Activated T-cell treated with anti-CD3 and anti-CD28 coated beads for 48 hours (primary cell): ENCODE measurements at regions not wholly inside any gene's neighbourhood (a gene's known extent, or its start where the extent isn't known, plus 50 kb on each side); places are given as distances from the start of the nearest gene placed in this dataset.

Experiments used
- DNase-seq: peaks from one replicate; pipeline ENCODE4 v3.0.0-alpha.2; 2020; ENCODE audit warnings: low read depth

- DNase-seq = no peak
Measured at GRCh38 chr4:71241501-71242288, 97.1 kb upstream of the SLC4A4 start.

GRCh38 chr4:71243091-71243833 lies 95.6 kb upstream of the SLC4A4 start:
- no peak for DNase-seq

- no peak for DNase-seq
Measured at GRCh38 chr4:71247706-71248105, 91.1 kb upstream of the SLC4A4 start.

- no peak for DNase-seq
Measured at GRCh38 chr4:71251261-71251660, 87.6 kb upstream of the SLC4A4 start.

GRCh38 chr4:71253545-71253944 lies 85.3 kb upstream of the SLC4A4 start:
- no peak for DNase-seq

- DNase-seq = no peak
Measured at GRCh38 chr4:71254451-71255012, 84.3 kb upstream of the SLC4A4 start.

- DNase-seq = no peak
Measured at GRCh38 chr4:71255976-71256375, 82.8 kb upstream of the SLC4A4 start.

GRCh38 chr4:71257761-71258160 lies 81.1 kb upstream of the SLC4A4 start:
- DNase-seq = no peak

GRCh38 chr4:71258323-71258722 lies 80.5 kb upstream of the SLC4A4 start:
- no peak for DNase-seq

- no peak for DNase-seq
Measured at GRCh38 chr4:71259280-71259679, 79.5 kb upstream of the SLC4A4 start.

GRCh38 chr4:71259911-71260331 lies 78.9 kb upstream of the SLC4A4 start:
- DNase-seq = no peak

- DNase-seq = no peak
Measured at GRCh38 chr4:71260544-71260943, 78.3 kb upstream of the SLC4A4 start.

GRCh38 chr4:71261001-71261400 lies 77.8 kb upstream of the SLC4A4 start:
- DNase-seq = no peak

GRCh38 chr4:71261633-71262121 lies 77.1 kb upstream of the SLC4A4 start:
- no peak for DNase-seq

- no peak for DNase-seq
Measured at GRCh38 chr4:71262161-71262560, 76.7 kb upstream of the SLC4A4 start.

GRCh38 chr4:71266090-71266794 lies 72.6 kb upstream of the SLC4A4 start:
- no peak for DNase-seq

GRCh38 chr4:71267244-71267643 lies 71.6 kb upstream of the SLC4A4 start:
- no peak for DNase-seq

GRCh38 chr4:71268166-71268565 lies 70.7 kb upstream of the SLC4A4 start:
- no peak for DNase-seq

- no peak for DNase-seq
Measured at GRCh38 chr4:71269233-71269632, 69.6 kb upstream of the SLC4A4 start.

- DNase-seq = peak; percentile 5
Measured at GRCh38 chr4:71270901-71271300, 67.9 kb upstream of the SLC4A4 start.

GRCh38 chr4:71272976-71273375 lies 65.8 kb upstream of the SLC4A4 start:
- DNase-seq = no peak

GRCh38 chr4:71275004-71275403 lies 63.8 kb upstream of the SLC4A4 start:
- DNase-seq = no peak
